H1 (cell line): ENCODE measurements at regions not wholly inside any gene's neighbourhood (a gene's known extent, or its start where the extent isn't known, plus 50 kb on each side); places are given as distances from the start of the nearest gene placed in this dataset.

Experiments used
- CTCF ChIA-PET: fragments of 300-600 bp; sonication (Branson Sonifier 250); formaldehyde crosslinking; loops from one replicate; lab custom pipeline; 2021; ENCODE audit not compliant: partially characterized antibody; lab: Charles Lee
- POLR2A ChIA-PET: fragments of 300-600 bp; sonication (Branson Sonifier 250); formaldehyde crosslinking; loops from one replicate; lab custom pipeline; 2021; ENCODE audit warnings: inconsistent platforms; ENCODE audit not compliant: partially characterized antibody; lab: Charles Lee
- DNase-seq, 2 experiments: peaks; one replicate each; pipeline versions ENCODE4 v3.0.0 to v3.0.0-alpha.2; 2010 to 2022; ENCODE audit warnings: low spot score in 2 of 2, low read depth in 1 of 2, mixed read lengths in 1 of 2
- FAIRE-seq: peaks from 2 replicates; lab custom pipeline; 2011; peaks lifted over from hg19 to GRCh38; lab: Jason Lieb, UNC
- H2AFZ ChIP-seq: 2 replicates; pipeline ENCODE4 v1.8.1; 2012; ENCODE audit warnings: low read length, inconsistent platforms
- H2AK5ac ChIP-seq: 2 replicates; pipeline ENCODE4 v1.6.1; 2013; ENCODE audit warnings: low read depth, low read length
- H2BK120ac ChIP-seq: replicated peaks from 2 replicates; pipeline ENCODE3; 2013; ENCODE audit warnings: low read depth, low read length, inconsistent platforms
- H2BK12ac ChIP-seq: 2 replicates; pipeline ENCODE4 v1.6.1; 2013; ENCODE audit warnings: low read depth, low read length
- H2BK15ac ChIP-seq: 2 replicates; pipeline ENCODE4 v1.6.1; 2013; ENCODE audit warnings: low read length
- H2BK20ac ChIP-seq: 2 replicates; pipeline ENCODE4 v1.6.1; 2013; ENCODE audit warnings: low read length
- H2BK5ac ChIP-seq: 2 replicates; pipeline ENCODE4 v1.6.1; 2013; ENCODE audit warnings: low read depth, low read length
- H3K14ac ChIP-seq: 2 replicates; pipeline ENCODE4 v1.6.1; 2013; ENCODE audit warnings: inconsistent platforms; ENCODE audit not compliant: insufficient read length
- H3K18ac ChIP-seq: 2 replicates; pipeline ENCODE4 v1.6.1; 2013; ENCODE audit warnings: low read length; ENCODE audit errors: extremely low read depth
- H3K23ac ChIP-seq: 2 replicates; pipeline ENCODE4 v1.6.1; 2013; ENCODE audit warnings: inconsistent platforms; ENCODE audit not compliant: insufficient read length
- H3K23me2 ChIP-seq: 2 replicates; pipeline ENCODE4 v1.6.1; 2013; ENCODE audit warnings: low read depth, low read length
- H3K27ac ChIP-seq: 2 replicates; pipeline ENCODE4 v1.6.1; 2011; ENCODE audit warnings: low read depth, low read length, inconsistent platforms
- H3K27me3 ChIP-seq, 4 experiments: replicated peaks in 1 of 4; 1 replicate in 1 of 4; 2 replicates in 3 of 4; pipeline versions ENCODE4 v1.6.1 to v1.8.1; 2011 to 2013; ENCODE audit warnings: low read length in 3 of 4, mild to moderate bottlenecking in 3 of 4, inconsistent platforms in 2 of 4, mixed read lengths in 2 of 4, moderate library complexity in 1 of 4; ENCODE audit not compliant: control insufficient read depth in 3 of 4, insufficient read depth in 3 of 4; ENCODE audit errors: extremely low read depth in 1 of 4
- H3K36me3 ChIP-seq, 4 experiments: 2 replicates each; pipeline versions ENCODE4 v1.6.1 to v1.8.1; 2011 to 2013; ENCODE audit warnings: mild to moderate bottlenecking in 4 of 4, low read length in 3 of 4, moderate library complexity in 2 of 4, control low read depth in 1 of 4, inconsistent platforms in 1 of 4; ENCODE audit not compliant: insufficient read depth in 4 of 4, control insufficient read depth in 2 of 4
- H3K4ac ChIP-seq: replicated peaks from 2 replicates; pipeline ENCODE3; 2013; ENCODE audit warnings: low read length, low read depth, mixed read lengths, inconsistent platforms; ENCODE audit not compliant: insufficient read length
- H3K4me1 ChIP-seq, 4 experiments: replicated peaks in 1 of 4; 1 replicate in 1 of 4; 2 replicates in 3 of 4; pipeline versions ENCODE4 v1.6.1 to v1.8.1; 2011 to 2013; ENCODE audit warnings: low read length in 3 of 4, inconsistent platforms in 2 of 4, mixed read lengths in 1 of 4; ENCODE audit not compliant: insufficient read depth in 4 of 4, control insufficient read depth in 3 of 4
- H3K4me2 ChIP-seq, 2 experiments: 2 replicates each; pipeline versions ENCODE4 v1.6.1 to v1.8.1; 2011 to 2013; ENCODE audit warnings: low read depth in 2 of 2, low read length in 2 of 2, control low read depth in 1 of 2, inconsistent platforms in 1 of 2, mild to moderate bottlenecking in 1 of 2; ENCODE audit not compliant: insufficient read depth in 1 of 2
- H3K4me3 ChIP-seq, 4 experiments: fragments of 200-600, 300-600 bp in 1 of 4; sonication (generic), shearing (Covaris generic), sonication (Bioruptor Twin) in 1 of 4; 2 replicates each; pipeline versions ENCODE4 v1.5.1 to v1.8.1; 2011 to 2016; ENCODE audit warnings: low read length in 4 of 4, low read depth in 3 of 4, control low read depth in 2 of 4, inconsistent platforms in 2 of 4, mild to moderate bottlenecking in 2 of 4, mixed read lengths in 1 of 4, moderate library complexity in 1 of 4; ENCODE audit not compliant: insufficient read depth in 2 of 4; ENCODE audit errors: extremely low read depth in 1 of 4
- H3K56ac ChIP-seq: replicated peaks from 2 replicates; pipeline ENCODE3; 2013; ENCODE audit warnings: low read depth, mild to moderate bottlenecking, mixed read lengths, low read length, inconsistent platforms; ENCODE audit not compliant: insufficient read length
- H3K79me1 ChIP-seq: 2 replicates; pipeline ENCODE4 v1.6.1; 2013; ENCODE audit warnings: low read depth, low read length, control low read depth
- H3K79me2 ChIP-seq, 2 experiments: 2 replicates each; pipeline versions ENCODE4 v1.6.1 to v1.8.1; 2012 to 2013; ENCODE audit warnings: low read length in 2 of 2, mild to moderate bottlenecking in 2 of 2, inconsistent platforms in 1 of 2; ENCODE audit not compliant: insufficient read depth in 2 of 2, control insufficient read depth in 1 of 2
- H3K9ac ChIP-seq, 4 experiments: replicated peaks in 1 of 4; 1 replicate in 1 of 4; 2 replicates in 3 of 4; pipeline versions ENCODE4 v1.6.1 to v1.8.1; 2011 to 2013; ENCODE audit warnings: low read depth in 3 of 4, low read length in 3 of 4, control low read depth in 2 of 4, mild to moderate bottlenecking in 2 of 4, moderate library complexity in 2 of 4, inconsistent platforms in 1 of 4; ENCODE audit errors: extremely low read depth in 1 of 4
- H3K9me3 ChIP-seq, 2 experiments: 2 replicates each; pipeline versions ENCODE4 v1.6.1 to v1.8.1; 2012 to 2013; ENCODE audit warnings: mild to moderate bottlenecking in 2 of 2, moderate library complexity in 2 of 2, control low read depth in 1 of 2, inconsistent platforms in 1 of 2, low read depth in 1 of 2, low read length in 1 of 2, mixed read lengths in 1 of 2; ENCODE audit not compliant: insufficient read depth in 2 of 2
- H4K20me1 ChIP-seq, 2 experiments: replicated peaks in 1 of 2; 2 replicates each; pipeline versions ENCODE3 to v1.8.1; 2011 to 2013; ENCODE audit warnings: inconsistent platforms in 2 of 2, low read length in 2 of 2, mild to moderate bottlenecking in 1 of 2; ENCODE audit not compliant: insufficient read depth in 2 of 2, control insufficient read depth in 1 of 2
- H4K5ac ChIP-seq: 2 replicates; pipeline ENCODE4 v1.6.1; 2013; ENCODE audit warnings: low read length, low read depth, mixed read lengths, inconsistent platforms; ENCODE audit not compliant: insufficient read length
- H4K8ac ChIP-seq: 2 replicates; pipeline ENCODE4 v1.8.0; 2013; ENCODE audit warnings: mild to moderate bottlenecking, moderate library complexity, low read length, inconsistent platforms; ENCODE audit not compliant: insufficient read depth; ENCODE audit errors: extremely low read depth
- H4K91ac ChIP-seq: replicated peaks from 2 replicates; pipeline ENCODE3; 2013; ENCODE audit warnings: low read length, mixed read lengths, inconsistent platforms; ENCODE audit not compliant: insufficient read length
- BACH1 ChIP-seq: IDR thresholded peaks from 2 replicates; pipeline ENCODE4 v1.6.1; 2012; ENCODE audit warnings: low read length, improper control_type of control experiment
- CEBPB ChIP-seq: IDR thresholded peaks from 2 replicates; pipeline ENCODE4 v1.6.1; 2012; ENCODE audit warnings: low read depth, low read length
- GABPA ChIP-seq: IDR thresholded peaks from 2 replicates; pipeline ENCODE4 v1.6.1; 2011; ENCODE audit warnings: mild to moderate bottlenecking, low read length, moderate library complexity, borderline replicate concordance; ENCODE audit not compliant: insufficient read depth
- HDAC6 ChIP-seq: IDR thresholded peaks from one replicate; pipeline ENCODE4 v1.7.1; 2012; ENCODE audit warnings: low read depth, mild to moderate bottlenecking, inconsistent platforms, low read length, moderate library complexity
- NANOG ChIP-seq: IDR thresholded peaks from 2 replicates; pipeline ENCODE4 v1.6.1; 2011; ENCODE audit warnings: low read length, low read depth, mild to moderate bottlenecking, inconsistent platforms; ENCODE audit not compliant: insufficient read depth, poor library complexity, severe bottlenecking
- RAD21 ChIP-seq, 2 experiments: IDR thresholded peaks in 1 of 2; conservative IDR thresholded peaks in 1 of 2; 2 replicates each; pipeline ENCODE4 v1.6.1; 2011; ENCODE audit warnings: low read depth in 2 of 2, low read length in 2 of 2, improper control_type of control experiment in 1 of 2, inconsistent platforms in 1 of 2, mild to moderate bottlenecking in 1 of 2, moderate library complexity in 1 of 2
- SRF ChIP-seq: IDR thresholded peaks from 2 replicates; pipeline ENCODE4 v1.6.1; 2011; ENCODE audit warnings: mild to moderate bottlenecking, low read depth, low read length, moderate library complexity
- TBP ChIP-seq: IDR thresholded peaks from 2 replicates; pipeline ENCODE4 v1.6.1; 2011; ENCODE audit warnings: low read depth, low read length, improper control_type of control experiment
- TEAD4 ChIP-seq: IDR thresholded peaks from 2 replicates; pipeline ENCODE4 v1.6.1; 2012; ENCODE audit warnings: low read depth, low read length, inconsistent platforms, mixed read lengths
- ZNF274 ChIP-seq: IDR thresholded peaks from 2 replicates; pipeline ENCODE4 v1.7.0; 2012; ENCODE audit warnings: low read length, borderline replicate concordance; ENCODE audit errors: extremely low read depth
- WGBS, 2 experiments: shearing (Covaris generic) in 1 of 2; methylation state at CpG; one replicate each; pipeline versions ENCODE4 v1.1.6 to v1.1.7; 2013 to 2015; ENCODE audit warnings: low lambda C conversion rate in 2 of 2, mixed read lengths in 2 of 2, inconsistent platforms in 1 of 2, low coverage in 1 of 2, missing lambda C conversion rate in 1 of 2; ENCODE audit not compliant: insufficient replicate concordance in 2 of 2, insufficient coverage in 1 of 2, insufficient read length in 1 of 2; ENCODE audit errors: extremely low coverage in 1 of 2, missing lambda C conversion rate in 1 of 2; 5-methylcytosine and 5-hydroxymethylcytosine counted together
- TF ChIP-seq, protein P1 (sequence below): IDR thresholded peaks from 2 replicates; pipeline ENCODE4 v1.6.1; 2012; ENCODE audit warnings: low read length, inconsistent platforms
- TF ChIP-seq, protein P2 (sequence below): IDR thresholded peaks from 2 replicates; pipeline ENCODE4 v1.6.1; 2012; ENCODE audit warnings: inconsistent platforms

DNA sequence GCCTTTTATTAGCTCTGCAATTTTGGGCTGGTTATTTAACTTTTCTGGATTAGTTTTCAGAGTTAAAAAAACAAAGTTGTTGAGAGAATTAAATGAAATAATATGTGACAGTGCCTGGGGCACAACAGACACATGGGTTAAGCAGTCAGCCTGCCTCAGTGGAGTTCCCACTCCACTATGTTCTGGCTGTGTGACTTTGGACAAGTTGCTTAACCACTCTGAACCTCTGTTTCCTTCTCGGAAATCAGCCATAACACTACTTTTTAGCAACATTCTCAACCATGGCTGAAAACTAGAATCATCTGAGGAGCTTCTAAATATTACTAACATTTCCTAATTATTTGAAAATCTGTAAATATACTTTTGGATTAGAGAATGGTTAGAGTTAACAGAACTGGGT, 56.5 kb upstream of the SLC6A11 start:
- Histone ChIP-seq H2AK5ac (no peak overlapping the region), H3K18ac (no peak overlapping the region), H3K23me2 (no peaks in the 10 kb centered on the region), H3K27me3 (no peaks in the 10 kb centered on the region; a peak in 2 of 7 replicates), H3K56ac (no peak overlapping the region), H3K36me3 (no peaks in the 10 kb centered on the region), H2BK20ac (no peak overlapping the region), H3K79me2 (no peaks in the 10 kb centered on the region), H2BK5ac (no peak overlapping the region), H3K4me3 (no peak overlapping the region), H4K8ac (no peak overlapping the region), H4K20me1 (no peaks in the 10 kb centered on the region), H3K79me1 (no peaks in the 10 kb centered on the region), H3K9ac (no peak overlapping the region), H3K4ac (no peak overlapping the region), H3K27ac (no peak overlapping the region), H2BK12ac (no peak overlapping the region), H3K4me1 (peaks cover 0 to 5% (median 2%) of the 10 kb centered on the region in 4 experiments; a peak in 3 of 7 replicates), H3K4me2 (no peak overlapping the region), H3K9me3 (no peaks in the 10 kb centered on the region), H2BK15ac (no peak overlapping the region), H2BK120ac (no peak overlapping the region), H4K5ac (no peak overlapping the region), H4K91ac (no peak overlapping the region), H3K14ac (no peak overlapping the region), H3K23ac (no peak overlapping the region), H2AFZ (no peak overlapping the region)
- FAIRE-seq (no peak), DNase-seq (no peak)
- WGBS, 2 experiments: 100% methylated on average over 1 of the region's 1 CpG; no CpG with 5 or more reads in 1 of the 2 experiments
- ChIA-PET CTCF (interaction anchor here (0.7 to 14.4 kb wide), 20 partner anchors 10 to 368 kb away, joined by 3 to 193 read pairs (median 5); no protein-coding TSS in a partner anchor), POLR2A (no interaction called here)
- TF ChIP-seq TEAD4 (no peak), RAD21 (IDR thresholded peaks at IDR 0.05 in 1 of 2, conservative IDR thresholded peaks at IDR 0.05 in 1 of 2; ENCODE audit: low read depth in 2 of 2, low read length in 2 of 2) (no peak), BACH1 (no peak), GABPA (no peak), CEBPB (no peak), NANOG (no peak), SRF (no peak), HDAC6 (no peak), TBP (no peak), ZNF274 (no peak)
- TF ChIP-seq, protein P1, sequence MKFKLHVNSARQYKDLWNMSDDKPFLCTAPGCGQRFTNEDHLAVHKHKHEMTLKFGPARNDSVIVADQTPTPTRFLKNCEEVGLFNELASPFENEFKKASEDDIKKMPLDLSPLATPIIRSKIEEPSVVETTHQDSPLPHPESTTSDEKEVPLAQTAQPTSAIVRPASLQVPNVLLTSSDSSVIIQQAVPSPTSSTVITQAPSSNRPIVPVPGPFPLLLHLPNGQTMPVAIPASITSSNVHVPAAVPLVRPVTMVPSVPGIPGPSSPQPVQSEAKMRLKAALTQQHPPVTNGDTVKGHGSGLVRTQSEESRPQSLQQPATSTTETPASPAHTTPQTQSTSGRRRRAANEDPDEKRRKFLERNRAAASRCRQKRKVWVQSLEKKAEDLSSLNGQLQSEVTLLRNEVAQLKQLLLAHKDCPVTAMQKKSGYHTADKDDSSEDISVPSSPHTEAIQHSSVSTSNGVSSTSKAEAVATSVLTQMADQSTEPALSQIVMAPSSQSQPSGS: no peak
- TF ChIP-seq, protein P2, sequence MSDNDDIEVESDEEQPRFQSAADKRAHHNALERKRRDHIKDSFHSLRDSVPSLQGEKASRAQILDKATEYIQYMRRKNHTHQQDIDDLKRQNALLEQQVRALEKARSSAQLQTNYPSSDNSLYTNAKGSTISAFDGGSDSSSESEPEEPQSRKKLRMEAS: no peak
